ENCODE measurements at regions not wholly inside any gene's neighbourhood (a gene's known extent, or its start where the extent isn't known, plus 50 kb on each side); places are given as distances from the start of the nearest gene placed in this dataset.

DNA sequence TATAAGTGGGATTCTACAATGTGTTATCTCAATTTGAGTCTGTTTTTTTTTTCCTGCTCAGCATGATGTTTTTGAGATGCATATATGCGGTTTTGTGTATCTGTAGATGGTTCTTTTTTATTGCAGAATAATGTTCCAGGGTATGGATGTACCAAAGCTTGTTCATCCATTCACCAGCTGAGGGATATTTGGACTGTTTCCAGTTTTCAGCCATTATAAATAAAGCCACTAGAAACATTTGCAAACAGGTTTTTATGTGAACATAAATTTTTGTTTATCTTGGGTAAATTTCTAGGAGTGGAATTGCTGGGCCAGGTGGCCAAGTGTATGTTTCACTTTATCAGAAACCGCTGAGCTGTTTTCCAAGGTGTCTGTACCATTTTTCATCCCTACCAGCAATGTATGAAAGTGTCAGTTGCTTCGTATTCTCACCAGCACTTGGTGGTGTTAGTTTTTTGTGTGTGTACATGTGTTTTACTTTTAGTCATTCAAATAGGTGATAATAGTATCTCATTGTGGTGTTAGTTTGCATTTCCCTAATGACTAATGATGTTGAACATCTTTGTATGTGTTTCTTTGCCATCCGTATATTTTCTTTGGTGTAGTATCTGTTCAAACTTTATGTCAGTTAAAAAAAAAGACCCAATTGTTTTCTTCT, 124.2 kb downstream of the CEBPB start:
- no peak for TF ChIP-seq CTCF (conservative IDR thresholded peaks at IDR 0.05; ENCODE audit: low read length)
- no peak overlapping the region for H3K4me3 ChIP-seq (ENCODE audit: low read length)
- DNase-seq (ENCODE audit: low read depth): no peak

DNA sequence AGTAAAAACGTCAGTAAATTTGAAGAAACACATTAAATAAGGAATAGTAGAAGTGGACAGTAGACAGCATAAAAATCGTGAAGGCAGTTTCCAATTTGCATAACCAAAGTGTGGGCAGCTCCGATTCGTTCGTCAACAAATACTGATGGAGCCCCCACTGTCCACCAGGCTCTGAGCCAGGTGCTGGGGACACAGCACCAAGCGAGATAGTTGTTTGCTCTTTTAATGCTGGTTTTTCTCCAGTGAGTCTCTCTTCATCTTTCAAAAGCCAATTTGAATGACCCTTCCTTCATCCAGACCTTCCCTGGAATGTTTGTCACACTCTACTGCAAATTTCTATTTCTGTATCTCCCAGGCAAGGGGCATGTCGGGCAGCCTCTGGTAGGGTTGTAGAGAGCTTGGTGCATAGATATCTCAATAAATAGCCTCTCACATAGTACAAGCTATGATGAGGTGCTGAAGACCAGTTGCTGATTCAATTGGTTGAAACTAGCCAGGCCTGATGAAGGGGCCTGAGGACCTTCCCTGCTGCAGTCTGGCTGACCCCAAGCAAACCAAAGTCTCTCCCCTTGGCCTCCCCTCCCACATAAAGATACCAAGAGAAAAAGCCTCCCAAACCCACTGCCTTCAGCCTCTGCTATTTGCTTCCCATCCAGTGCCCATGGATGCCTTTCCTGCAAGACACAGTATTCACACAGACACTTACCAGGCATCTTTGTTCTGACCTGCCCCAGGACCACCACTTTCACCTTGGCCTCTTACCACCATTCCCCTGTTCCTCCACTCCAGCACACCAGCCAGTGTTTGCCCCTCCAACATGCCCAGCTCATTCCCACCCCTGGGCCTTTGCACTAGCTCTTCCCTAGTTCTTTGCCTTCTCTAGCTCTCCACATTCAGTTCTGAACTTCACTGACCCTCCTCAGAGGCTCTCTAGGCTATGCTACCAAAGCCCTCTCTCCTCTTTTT, 125.2 kb downstream of the CEBPB start:
- DNase-seq (ENCODE audit: low read depth): no peak
- no peak for TF ChIP-seq CTCF (conservative IDR thresholded peaks at IDR 0.05; ENCODE audit: low read length)
- H3K4me3 ChIP-seq (ENCODE audit: low read length): no peak overlapping the region

DNA sequence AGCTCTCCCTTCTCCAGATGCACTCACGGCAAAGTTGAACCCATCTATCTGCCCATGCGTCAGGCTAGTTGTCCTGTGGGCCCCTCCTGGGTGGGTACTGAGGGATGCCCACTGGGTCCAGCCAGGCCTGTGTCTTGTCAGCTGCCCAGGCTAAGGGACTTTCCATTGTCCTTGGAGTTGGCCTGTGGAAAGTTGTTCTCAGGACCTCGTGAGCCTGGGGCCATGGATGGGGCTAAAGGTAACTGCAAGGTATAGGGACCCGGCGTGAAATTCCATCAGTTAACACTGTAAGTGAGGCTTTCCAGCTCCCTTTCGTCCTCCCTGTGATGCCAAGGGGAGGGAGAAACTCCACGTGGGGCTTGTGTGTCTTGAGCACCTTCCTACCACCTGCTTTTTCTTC, 126.5 kb downstream of the CEBPB start:
- DNase-seq (ENCODE audit: low read depth): no peak
- no peak for TF ChIP-seq CTCF (conservative IDR thresholded peaks at IDR 0.05; ENCODE audit: low read length)
- no peak overlapping the region for H3K4me3 ChIP-seq (ENCODE audit: low read length)

GRCh38 chr20:50317609-50318008, 127.0 kb downstream of the CEBPB start:
- no peak for DNase-seq (ENCODE audit: low read depth)
- H3K4me3 ChIP-seq (ENCODE audit: low read length): no peak overlapping the region
- TF ChIP-seq CTCF (conservative IDR thresholded peaks at IDR 0.05; ENCODE audit: low read length): no peak

DNA sequence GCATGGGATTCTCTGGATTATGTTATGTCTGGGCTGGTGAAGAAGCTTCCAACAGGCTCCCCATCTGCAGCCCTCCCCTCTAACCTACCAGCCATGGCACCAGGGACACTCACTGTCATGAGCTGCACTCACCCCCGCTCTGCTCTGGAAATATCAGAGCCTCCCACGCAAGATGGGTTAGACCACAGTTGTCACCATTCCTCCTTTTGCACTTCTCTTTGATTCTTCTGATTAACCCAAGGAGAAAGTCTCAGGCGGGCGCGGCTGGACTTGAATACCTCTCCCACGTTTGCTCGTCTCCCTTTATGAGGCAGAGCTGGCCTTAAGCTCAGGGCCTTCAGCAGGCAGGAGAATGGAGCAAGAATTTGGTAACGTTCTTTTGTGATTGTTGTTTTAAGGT, 128.1 kb downstream of the CEBPB start:
- no peak for DNase-seq (ENCODE audit: low read depth)
- no peak overlapping the region for H3K4me3 ChIP-seq (ENCODE audit: low read length)
- no peak for TF ChIP-seq CTCF (conservative IDR thresholded peaks at IDR 0.05; ENCODE audit: low read length)

GRCh38 chr20:50320005-50320900, 129.6 kb downstream of the CEBPB start:
- no peak for TF ChIP-seq CTCF (conservative IDR thresholded peaks at IDR 0.05; ENCODE audit: low read length)
- no peak for DNase-seq (ENCODE audit: low read depth)
- H3K4me3 ChIP-seq (ENCODE audit: low read length): peak overlapping the region; percentile 62

Data from AG10803 (cell line).